ENCODE measurements at regions not wholly inside any gene's neighbourhood (a gene's known extent, or its start where the extent isn't known, plus 50 kb on each side); places are given as distances from the start of the nearest gene placed in this dataset.

GRCh38 chr12:45651029-45651428 is 78.5 kb upstream of the ARID2 start:
- H3K4me3 ChIP-seq, result no peak overlapping the region
- ATAC-seq (ENCODE audit: insufficient read depth, low FRiP score), result no peak
- WGBS, 2 donors, result 88 to 91% methylated on average over 1 of the region's 1 CpG
- H3K27ac ChIP-seq (ENCODE audit: low read depth in 1 of 2, low read length in 1 of 2), result no peak overlapping the region
- TF ChIP-seq CTCF (IDR thresholded peaks at IDR 0.05; ENCODE audit: control extremely low read depth, extremely low read depth), result no peak
- H3K36me3 ChIP-seq (ENCODE audit: control insufficient read depth in 4 of 4, insufficient read depth in 4 of 4, low read length in 4 of 4), result no peaks in the 10 kb centered on the region
- DNase-seq, result no peak
- H3K27me3 ChIP-seq (ENCODE audit: control insufficient read depth in 3 of 3, insufficient read depth in 3 of 3, low read length in 2 of 3), result no peaks in the 10 kb centered on the region
- no peaks in the 10 kb centered on the region for H3K9me3 ChIP-seq (ENCODE audit: control insufficient read depth in 4 of 4, insufficient read depth in 3 of 4, low read length in 3 of 4)
- no peak overlapping the region for H3K9ac ChIP-seq (ENCODE audit: insufficient read depth in 1 of 2, low read length in 2 of 2)
- H3K4me1 ChIP-seq (ENCODE audit: control insufficient read depth in 5 of 5, insufficient read depth in 5 of 5, low read length in 5 of 5), result no peaks in the 10 kb centered on the region

GRCh38 chr12:45654002-45654665 is 75.4 kb upstream of the ARID2 start:
- Histone ChIP-seq H3K4me1 (ENCODE audit: control insufficient read depth in 5 of 5, insufficient read depth in 5 of 5, low read length in 5 of 5) (no peaks in the 10 kb centered on the region), H3K27ac (ENCODE audit: low read depth in 1 of 2, low read length in 1 of 2) (no peak overlapping the region), H3K9me3 (ENCODE audit: control insufficient read depth in 4 of 4, insufficient read depth in 3 of 4, low read length in 3 of 4) (no peaks in the 10 kb centered on the region), H3K27me3 (ENCODE audit: control insufficient read depth in 3 of 3, insufficient read depth in 3 of 3, low read length in 2 of 3) (no peaks in the 10 kb centered on the region), H3K9ac (ENCODE audit: insufficient read depth in 1 of 2, low read length in 2 of 2) (no peak overlapping the region), H3K4me3 (no peak overlapping the region), H3K36me3 (ENCODE audit: control insufficient read depth in 4 of 4, insufficient read depth in 4 of 4, low read length in 4 of 4) (no peaks in the 10 kb centered on the region)
- 95 to 96% methylated on average over 3 of the region's 3 CpGs for WGBS, 2 donors
- TF ChIP-seq CTCF (IDR thresholded peaks at IDR 0.05; ENCODE audit: control extremely low read depth, extremely low read depth), result no peak
- ATAC-seq (ENCODE audit: insufficient read depth, low FRiP score) (no peak), DNase-seq (no peak)

- Histone ChIP-seq H3K9ac (ENCODE audit: insufficient read depth in 1 of 2, low read length in 2 of 2) (no peak overlapping the region), H3K27me3 (ENCODE audit: control insufficient read depth in 3 of 3, insufficient read depth in 3 of 3, low read length in 2 of 3) (no peaks in the 10 kb centered on the region), H3K4me1 (ENCODE audit: control insufficient read depth in 5 of 5, insufficient read depth in 5 of 5, low read length in 5 of 5) (no peaks in the 10 kb centered on the region), H3K36me3 (ENCODE audit: control insufficient read depth in 4 of 4, insufficient read depth in 4 of 4, low read length in 4 of 4) (no peaks in the 10 kb centered on the region), H3K9me3 (ENCODE audit: control insufficient read depth in 4 of 4, insufficient read depth in 3 of 4, low read length in 3 of 4) (no peaks in the 10 kb centered on the region), H3K27ac (ENCODE audit: low read depth in 1 of 2, low read length in 1 of 2) (no peak overlapping the region), H3K4me3 (no peak overlapping the region)
- ATAC-seq (ENCODE audit: insufficient read depth, low FRiP score) (no peak), DNase-seq (peak in 1 of 3 donors; percentile 11)
- no peak for TF ChIP-seq CTCF (IDR thresholded peaks at IDR 0.05; ENCODE audit: control extremely low read depth, extremely low read depth)
- whole genome bisulfite sequencing, 2 donors, result 62 to 71% methylated on average over 5 of the region's 5 CpGs
Measured at GRCh38 chr12:45655186-45655585, 74.3 kb upstream of the ARID2 start.

GRCh38 chr12:45655743-45656142 is 73.8 kb upstream of the ARID2 start:
- H3K27ac ChIP-seq (ENCODE audit: low read depth in 1 of 2, low read length in 1 of 2), result no peak overlapping the region
- H3K4me1 ChIP-seq (ENCODE audit: control insufficient read depth in 5 of 5, insufficient read depth in 5 of 5, low read length in 5 of 5), result no peaks in the 10 kb centered on the region
- H3K9ac ChIP-seq (ENCODE audit: insufficient read depth in 1 of 2, low read length in 2 of 2), result no peak overlapping the region
- H3K4me3 ChIP-seq, result no peak overlapping the region
- TF ChIP-seq CTCF (IDR thresholded peaks at IDR 0.05; ENCODE audit: control extremely low read depth, extremely low read depth), result no peak
- 60 to 78% methylated on average over 2 of the region's 2 CpGs for WGBS, 2 donors
- H3K9me3 ChIP-seq (ENCODE audit: control insufficient read depth in 4 of 4, insufficient read depth in 3 of 4, low read length in 3 of 4), result no peaks in the 10 kb centered on the region
- ATAC-seq (ENCODE audit: insufficient read depth, low FRiP score), result no peak
- H3K36me3 ChIP-seq (ENCODE audit: control insufficient read depth in 4 of 4, insufficient read depth in 4 of 4, low read length in 4 of 4), result no peaks in the 10 kb centered on the region
- no peak for DNase-seq
- no peaks in the 10 kb centered on the region for H3K27me3 ChIP-seq (ENCODE audit: control insufficient read depth in 3 of 3, insufficient read depth in 3 of 3, low read length in 2 of 3)
